ENCODE measurements at regions not wholly inside any gene's neighbourhood (a gene's known extent, or its start where the extent isn't known, plus 50 kb on each side); places are given as distances from the start of the nearest gene placed in this dataset.

DNA sequence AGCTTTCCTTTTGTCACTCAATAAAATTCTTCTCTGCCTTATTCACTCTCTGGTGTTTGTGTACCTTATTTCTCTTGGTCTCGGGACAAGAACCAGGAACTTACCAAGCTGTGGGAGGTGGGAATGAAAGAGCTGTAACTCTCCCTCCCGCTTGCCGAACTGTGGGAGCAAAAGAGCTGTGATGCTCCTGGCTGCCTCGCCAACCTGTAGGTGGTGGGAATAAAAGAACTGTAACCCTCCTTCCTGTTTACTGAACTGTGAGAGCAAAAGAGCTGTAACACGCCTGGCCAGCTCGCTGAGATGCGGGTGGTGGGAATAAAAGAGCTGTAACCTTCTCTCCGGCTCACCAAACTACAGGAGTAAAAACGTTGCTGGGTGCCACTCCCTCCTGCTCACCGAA, 314.1 kb upstream of the LRIG3 start:
- no peaks in the 10 kb centered on the region for H3K79me1 ChIP-seq (ENCODE audit: insufficient read depth, low read depth, low read length, poor library complexity, severe bottlenecking)
- H2AFZ ChIP-seq (ENCODE audit: low read length) = no peak overlapping the region
- no peaks in the 10 kb centered on the region for H3K23me2 ChIP-seq (ENCODE audit: insufficient read length, low read depth, low read length, poor library complexity, severe bottlenecking)
- H3K9me3 Mint-ChIP-seq = peaks cover 5 to 8% of the 10 kb centered on the region in 2 experiments; a peak in 3 of 5 replicates
- H3K4ac ChIP-seq (ENCODE audit: low read depth, low read length) = no peak overlapping the region
- no peak overlapping the region for H3K9ac ChIP-seq (ENCODE audit: extremely low read depth, insufficient read length, low read length)
- H3K27ac Mint-ChIP-seq = peak overlapping the region in 1 of 3 experiments; percentile 38; a peak in 1 of 7 replicates
- H4K20me1 ChIP-seq (ENCODE audit: control insufficient read depth, insufficient read depth, insufficient read length) = no peaks in the 10 kb centered on the region
- H3K4me2 ChIP-seq (ENCODE audit: insufficient read depth, insufficient read length, low read length) = no peak overlapping the region
- no CpG with 5 or more reads among the region's 10 CpGs for WGBS (ENCODE audit: extremely low coverage, insufficient read length, low lambda C conversion rate)
- TF ChIP-seq, protein P1, sequence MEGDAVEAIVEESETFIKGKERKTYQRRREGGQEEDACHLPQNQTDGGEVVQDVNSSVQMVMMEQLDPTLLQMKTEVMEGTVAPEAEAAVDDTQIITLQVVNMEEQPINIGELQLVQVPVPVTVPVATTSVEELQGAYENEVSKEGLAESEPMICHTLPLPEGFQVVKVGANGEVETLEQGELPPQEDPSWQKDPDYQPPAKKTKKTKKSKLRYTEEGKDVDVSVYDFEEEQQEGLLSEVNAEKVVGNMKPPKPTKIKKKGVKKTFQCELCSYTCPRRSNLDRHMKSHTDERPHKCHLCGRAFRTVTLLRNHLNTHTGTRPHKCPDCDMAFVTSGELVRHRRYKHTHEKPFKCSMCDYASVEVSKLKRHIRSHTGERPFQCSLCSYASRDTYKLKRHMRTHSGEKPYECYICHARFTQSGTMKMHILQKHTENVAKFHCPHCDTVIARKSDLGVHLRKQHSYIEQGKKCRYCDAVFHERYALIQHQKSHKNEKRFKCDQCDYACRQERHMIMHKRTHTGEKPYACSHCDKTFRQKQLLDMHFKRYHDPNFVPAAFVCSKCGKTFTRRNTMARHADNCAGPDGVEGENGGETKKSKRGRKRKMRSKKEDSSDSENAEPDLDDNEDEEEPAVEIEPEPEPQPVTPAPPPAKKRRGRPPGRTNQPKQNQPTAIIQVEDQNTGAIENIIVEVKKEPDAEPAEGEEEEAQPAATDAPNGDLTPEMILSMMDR (conservative IDR thresholded peaks at IDR 0.05) = no peak
- H3T11ph ChIP-seq (ENCODE audit: low read length) = no peak overlapping the region
- no peak overlapping the region for H4K5ac ChIP-seq (ENCODE audit: insufficient read length, low read depth, low read length)
- no peak overlapping the region for H2BK15ac ChIP-seq (ENCODE audit: low read depth, low read length)
- no peak overlapping the region; the same call in 1 of the 2 replicates for H3K14ac ChIP-seq (ENCODE audit: insufficient read depth, low read length)
- H4K91ac ChIP-seq (ENCODE audit: insufficient read length, low read depth, low read length) = no peak overlapping the region
- no peaks in the 10 kb centered on the region; the same call in 1 of the 2 replicates for H3K27me3 Mint-ChIP-seq (ENCODE audit: low read depth)
- peaks cover 10 to 15% of the 10 kb centered on the region in 2 experiments for H3K4me1 Mint-ChIP-seq
- H3K9me3 ChIP-seq (ENCODE audit: control insufficient read depth, low read depth, low read length) = no peaks in the 10 kb centered on the region
- H2BK12ac ChIP-seq (ENCODE audit: insufficient read length, low read depth, low read length) = no peak overlapping the region
- no peak overlapping the region for H2AK5ac ChIP-seq (ENCODE audit: insufficient read length, low read length)
- no peak overlapping the region for H2BK20ac ChIP-seq (ENCODE audit: low read depth, low read length, poor library complexity, severe bottlenecking)
- H3K79me2 ChIP-seq (ENCODE audit: insufficient read depth, low read length) = no peaks in the 10 kb centered on the region
- DNase-seq = peak; percentile 49
- no peaks in the 10 kb centered on the region for H3K27me3 ChIP-seq (ENCODE audit: insufficient read depth, low read length)
- H3K36me3 Mint-ChIP-seq (ENCODE audit: insufficient read depth in 1 of 3, low read depth in 3 of 3) = peaks cover 0 to 12% (median 2%) of the 10 kb centered on the region in 3 experiments; a peak in 3 of 7 replicates
- no peak overlapping the region for H3K18ac ChIP-seq (ENCODE audit: insufficient read length, low read depth, low read length)
- H3K23ac ChIP-seq (ENCODE audit: insufficient read length, low read depth, low read length) = no peak overlapping the region
- no peak overlapping the region for H3K56ac ChIP-seq (ENCODE audit: insufficient read length, low read depth, low read length)
- no peak overlapping the region for H2BK120ac ChIP-seq (ENCODE audit: low read depth, low read length, poor library complexity, severe bottlenecking)
- no peak overlapping the region for H3K4me3 Mint-ChIP-seq
- H3K27ac ChIP-seq (ENCODE audit: insufficient read length, low read depth, low read length) = no peak overlapping the region
- no peak overlapping the region for H2BK5ac ChIP-seq (ENCODE audit: insufficient read length, low read length)
- no peak overlapping the region for H4K8ac ChIP-seq (replicated peaks; ENCODE audit: insufficient read length, low read depth, low read length)
- no peaks in the 10 kb centered on the region for H3K4me1 ChIP-seq (ENCODE audit: insufficient read depth, low read length)
